NCI-H2196 (cell line): ENCODE measurements at regions not wholly inside any gene's neighbourhood (a gene's known extent, or its start where the extent isn't known, plus 50 kb on each side); places are given as distances from the start of the nearest gene placed in this dataset.

Experiments
- DNase-seq: peaks from one replicate; lab custom pipeline; 2025; ENCODE audit not compliant: unreplicated experiment; lab: John Stamatoyannopoulos, UW

- DNase-seq = no peak
Measured at GRCh38 chr4:125155251-125155650, 159.5 kb upstream of the FAT4 start.

GRCh38 chr4:125140966-125141495 lies 173.7 kb upstream of the FAT4 start:
- no peak for DNase-seq

- DNase-seq = no peak
Measured at GRCh38 chr4:125135652-125136051, 179.1 kb upstream of the FAT4 start.

- DNase-seq = no peak
Measured at GRCh38 chr4:125132729-125133128, 182.0 kb upstream of the FAT4 start.

GRCh38 chr4:125131891-125132680 lies 182.7 kb upstream of the FAT4 start:
- DNase-seq = no peak

GRCh38 chr4:125125276-125125675 lies 189.5 kb upstream of the FAT4 start:
- no peak for DNase-seq

- DNase-seq = no peak
Measured at GRCh38 chr4:125123570-125124109, 191.1 kb upstream of the FAT4 start.

- no peak for DNase-seq
Measured at GRCh38 chr4:125121581-125121980, 193.2 kb upstream of the FAT4 start.

- no peak for DNase-seq
Measured at GRCh38 chr4:125116431-125116830, 198.3 kb upstream of the FAT4 start.

- no peak for DNase-seq
Measured at GRCh38 chr4:125115941-125116340, 198.8 kb upstream of the FAT4 start.

GRCh38 chr4:125115476-125115875 lies 199.3 kb upstream of the FAT4 start:
- no peak for DNase-seq

- DNase-seq = no peak
Measured at GRCh38 chr4:125112536-125112935, 202.2 kb upstream of the FAT4 start.

GRCh38 chr4:125111323-125111722 lies 203.4 kb upstream of the FAT4 start:
- DNase-seq = no peak

GRCh38 chr4:125105561-125105960 lies 209.2 kb upstream of the FAT4 start:
- DNase-seq = no peak

GRCh38 chr4:125104616-125105015 lies 210.1 kb upstream of the FAT4 start:
- no peak for DNase-seq

GRCh38 chr4:125101719-125102118 lies 213.0 kb upstream of the FAT4 start:
- DNase-seq = no peak

- DNase-seq = no peak
Measured at GRCh38 chr4:125097729-125098128, 217.0 kb upstream of the FAT4 start.

- DNase-seq = no peak
Measured at GRCh38 chr4:125096662-125097061, 218.1 kb upstream of the FAT4 start.

GRCh38 chr4:125091541-125091940 lies 223.2 kb upstream of the FAT4 start:
- DNase-seq = no peak

- no peak for DNase-seq
Measured at GRCh38 chr4:125091101-125091500, 223.7 kb upstream of the FAT4 start.

GRCh38 chr4:125084608-125085007 lies 230.1 kb upstream of the FAT4 start:
- DNase-seq = no peak

- DNase-seq = no peak
Measured at GRCh38 chr4:125082729-125083417, 231.9 kb upstream of the FAT4 start.
